ENCODE measurements at regions not wholly inside any gene's neighbourhood (a gene's known extent, or its start where the extent isn't known, plus 50 kb on each side); places are given as distances from the start of the nearest gene placed in this dataset.

DNA sequence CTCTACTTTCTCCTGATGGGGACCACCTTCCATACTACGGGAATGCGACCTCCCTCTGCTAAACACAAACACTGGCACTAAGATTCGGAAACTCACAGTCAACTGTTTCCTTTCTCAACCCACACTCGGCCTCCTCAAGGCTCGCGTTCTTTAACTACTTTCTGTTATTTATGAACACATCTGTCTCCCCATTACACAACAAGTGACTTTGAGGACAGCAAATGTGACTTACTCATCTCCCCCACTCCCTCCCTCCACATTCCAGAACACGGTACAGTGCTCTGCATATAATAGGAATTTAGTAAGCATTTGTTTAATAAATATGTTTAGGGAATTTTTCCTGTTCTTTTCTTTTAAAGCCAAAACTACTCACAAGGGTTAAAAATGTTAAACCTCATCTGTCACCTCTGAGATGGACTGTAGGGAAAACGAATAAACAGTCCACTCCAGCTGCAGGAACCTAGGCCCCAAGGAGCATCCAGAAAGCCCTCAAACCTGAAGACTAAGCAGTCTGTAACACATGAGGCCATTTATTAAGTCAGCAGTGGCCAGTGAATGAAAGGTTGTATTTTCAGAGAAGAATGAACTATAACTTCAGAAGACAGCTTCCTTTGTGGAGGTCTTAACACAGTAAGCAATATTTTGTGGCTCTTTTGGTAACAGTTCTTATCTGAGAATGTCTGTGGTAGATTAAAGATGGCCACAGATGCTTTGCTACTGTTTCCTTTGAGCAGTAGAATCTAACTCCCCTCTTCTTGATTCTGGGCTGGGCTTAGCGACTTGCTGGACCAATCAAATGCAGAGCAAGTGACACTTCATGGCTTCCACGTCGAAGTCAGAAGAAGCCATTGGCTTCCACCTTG is 209.6 kb upstream of the DTNBP1 start:
- ATAC-seq (ENCODE audit: poor library complexity): no peak
- no peak for DNase-seq
- intact Hi-C loops (cut with DNase I): no loop called here

DNA sequence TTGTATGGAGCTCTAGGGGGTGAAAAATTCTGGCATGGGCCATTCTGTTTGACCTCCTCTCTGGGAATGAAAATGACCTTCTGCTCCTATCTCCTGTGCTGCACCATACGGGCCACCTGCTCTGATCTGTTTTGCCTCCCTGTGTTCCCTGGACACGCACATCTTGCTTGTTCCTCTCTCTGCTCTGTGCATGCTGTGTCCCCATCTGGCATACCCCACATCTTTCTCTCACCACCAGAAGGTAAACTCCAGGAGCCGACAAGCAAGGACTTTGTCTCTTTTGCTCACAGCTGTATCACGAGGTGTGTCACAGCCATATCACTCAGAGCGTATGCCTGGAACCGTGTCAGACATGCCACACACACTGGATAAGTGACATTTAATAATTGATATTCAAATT is 208.4 kb upstream of the DTNBP1 start:
- ATAC-seq (ENCODE audit: poor library complexity) (no peak), DNase-seq (no peak)
- intact Hi-C loops (cut with DNase I): no loop called here

DNA sequence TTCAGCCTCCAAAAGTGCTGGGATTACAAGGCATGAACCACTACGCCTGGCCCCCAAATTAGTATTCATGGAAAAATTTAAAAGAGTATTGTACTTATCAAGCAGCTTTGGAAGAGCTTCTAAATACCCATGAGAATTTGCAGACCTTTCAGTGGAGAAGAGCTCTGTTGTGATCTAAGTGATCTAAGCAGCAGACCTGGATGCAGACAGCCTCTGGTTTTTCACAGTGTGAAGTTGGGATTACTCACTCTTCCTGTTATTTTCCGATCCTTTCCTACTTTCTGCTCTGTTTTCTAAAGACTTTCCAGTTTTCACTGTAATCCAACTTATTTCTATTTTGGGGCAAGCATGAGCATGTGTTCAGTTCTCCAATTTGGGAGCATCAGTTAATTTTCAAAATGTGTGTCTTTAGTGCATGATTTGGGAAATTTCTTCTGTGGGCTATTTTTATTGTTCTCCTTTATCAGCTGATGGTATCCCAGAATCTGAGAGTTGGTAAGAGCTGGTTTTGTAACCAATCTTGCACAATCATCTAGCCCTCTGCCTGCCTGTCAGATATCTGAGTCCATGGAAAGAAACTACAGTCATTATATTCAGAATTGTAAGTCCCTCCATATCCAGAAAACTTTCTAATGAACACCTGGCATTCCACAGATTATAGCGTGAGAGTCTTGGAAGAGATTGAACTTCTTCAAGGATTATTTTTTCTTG is 207.7 kb upstream of the DTNBP1 start:
- DNase-seq (no peak), ATAC-seq (ENCODE audit: poor library complexity) (no peak)
- intact Hi-C loops (cut with DNase I): no loop called here

DNA sequence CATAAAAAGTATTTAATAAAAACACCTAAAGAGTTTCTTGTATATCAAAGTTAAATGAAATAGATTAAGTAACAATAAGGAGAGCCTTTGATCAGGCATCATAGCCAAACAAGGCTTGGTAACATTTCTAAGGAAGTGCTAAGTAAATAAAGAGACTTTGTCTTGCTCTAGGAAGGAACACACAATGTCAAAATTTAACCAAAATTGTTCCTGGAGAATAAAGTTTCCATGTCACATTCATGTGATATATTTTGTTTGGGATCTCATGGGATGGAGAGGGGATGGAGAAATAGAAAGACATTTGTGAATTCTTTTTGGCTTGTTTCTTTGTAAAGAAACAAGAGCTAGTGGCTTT is 201.9 kb upstream of the DTNBP1 start:
- intact Hi-C loops (cut with DNase I): no loop called here
- DNase-seq (no peak), ATAC-seq (ENCODE audit: poor library complexity) (no peak)

DNA sequence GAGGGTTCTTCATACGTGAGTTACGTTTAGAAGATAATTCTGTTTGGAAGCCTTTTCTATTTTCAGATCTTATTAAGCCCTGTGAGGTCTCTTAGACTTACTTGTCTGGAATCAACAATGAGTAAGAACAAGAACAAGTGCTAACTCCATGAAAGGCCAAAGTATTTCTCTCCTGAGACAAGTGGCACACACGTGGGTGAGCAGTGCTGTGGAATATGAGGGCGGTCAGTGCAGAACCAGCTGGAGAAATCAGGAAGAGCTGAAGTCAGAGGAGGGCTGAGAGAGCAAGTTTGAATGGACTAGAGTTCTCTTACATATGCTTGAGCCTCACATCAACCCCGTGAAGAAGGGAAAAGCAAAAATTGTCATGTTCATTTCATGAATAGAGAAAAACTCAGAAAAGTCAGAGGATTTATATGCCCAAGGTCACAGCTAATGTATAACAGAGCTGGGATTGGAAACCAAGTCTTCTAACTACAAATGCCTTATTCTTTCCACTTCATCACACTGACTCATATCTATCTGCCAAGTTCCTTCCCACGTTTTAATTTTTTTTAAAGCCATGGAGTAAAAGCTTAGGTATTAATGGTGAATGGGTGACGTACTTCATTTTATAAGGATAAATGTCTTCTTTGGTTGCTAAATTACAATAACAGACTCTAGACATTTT is 201.3 kb upstream of the DTNBP1 start:
- intact Hi-C loops (cut with DNase I): no loop called here
- no peak for DNase-seq
- ATAC-seq (ENCODE audit: poor library complexity): no peak

DNA sequence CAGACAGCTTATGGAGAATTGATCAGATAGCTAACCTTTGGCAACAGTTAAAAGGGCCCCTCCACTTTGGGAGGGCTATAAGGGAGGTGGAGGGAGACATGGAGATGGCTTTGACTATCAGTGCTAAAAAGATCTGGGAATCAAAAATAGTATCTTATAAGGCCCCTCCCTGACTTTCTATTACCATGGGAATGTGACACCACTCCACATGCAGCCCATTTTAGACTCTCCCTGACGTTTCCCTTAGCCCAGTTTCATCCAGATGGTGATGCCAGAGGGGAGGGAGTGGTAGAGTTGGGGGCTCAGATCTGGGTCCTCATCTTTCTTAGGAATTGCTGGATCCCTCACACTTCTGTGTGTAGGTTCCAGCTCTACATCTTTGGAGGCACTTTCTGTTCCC is 200.0 kb upstream of the DTNBP1 start:
- ATAC-seq (ENCODE audit: poor library complexity): no peak
- DNase-seq: no peak
- intact Hi-C loops (cut with DNase I): no loop called here

DNA sequence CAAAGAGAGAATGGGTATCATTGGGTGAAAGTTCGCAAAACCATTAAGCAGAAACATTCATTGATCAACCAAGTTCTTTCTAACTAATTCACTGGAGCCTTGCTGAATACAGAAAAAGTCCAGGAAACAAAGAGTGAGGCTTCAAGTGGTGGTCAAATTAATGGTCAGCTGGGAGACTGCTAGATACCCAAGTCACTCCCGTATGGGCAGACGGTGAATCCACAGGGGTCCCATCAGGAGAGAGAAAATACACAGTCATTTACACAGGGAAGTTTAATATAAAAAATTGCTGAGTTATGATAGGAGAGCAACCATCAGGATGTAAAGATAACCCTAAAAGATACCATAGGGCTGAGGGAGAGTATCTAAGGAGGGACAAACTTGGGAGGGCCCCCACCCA is 198.7 kb upstream of the DTNBP1 start:
- DNase-seq (no peak), ATAC-seq (ENCODE audit: poor library complexity) (no peak)
- intact Hi-C loops (cut with DNase I): no loop called here

DNA sequence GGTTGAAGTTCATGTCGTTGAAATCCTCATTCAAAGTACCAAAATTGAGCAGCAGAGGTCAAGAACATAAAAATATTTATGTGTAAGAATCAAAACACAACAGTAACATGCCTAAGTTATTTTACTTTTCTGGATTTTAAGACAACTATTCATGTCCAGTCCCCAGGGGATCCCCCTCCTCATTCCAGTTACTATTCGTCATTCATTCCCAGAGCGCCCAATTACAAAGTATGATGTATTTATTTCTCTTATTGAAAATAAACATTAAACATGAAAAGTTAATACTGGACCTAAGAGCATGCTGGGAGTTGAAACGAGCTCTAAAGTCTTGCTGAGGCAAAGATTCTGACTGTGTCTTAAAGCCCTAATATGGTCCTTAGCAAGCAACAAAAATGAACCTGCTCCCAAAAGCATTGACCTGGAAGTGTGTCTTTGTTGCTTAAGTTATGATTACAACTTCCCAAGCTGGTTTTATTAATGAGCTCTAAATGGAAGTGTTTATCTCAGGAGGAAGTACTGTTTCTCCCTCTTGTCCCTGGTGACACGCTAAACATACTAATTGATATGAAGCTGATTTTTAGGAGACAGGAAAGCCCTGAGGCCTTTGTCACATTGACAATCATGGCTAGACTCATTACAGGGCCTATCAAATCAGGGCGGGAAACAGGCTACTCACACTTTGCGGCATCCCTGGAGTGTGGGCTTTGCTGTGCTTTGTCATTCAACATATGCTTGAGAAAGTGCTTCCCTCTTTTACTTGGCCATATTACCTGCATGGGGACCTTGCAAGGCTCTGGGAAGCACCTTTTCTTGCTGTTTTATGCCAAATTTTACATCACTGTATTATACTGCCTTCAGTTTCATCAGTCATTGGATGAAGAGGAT is 192.2 kb upstream of the DTNBP1 start:
- intact Hi-C loops (cut with DNase I): no loop called here
- ATAC-seq (ENCODE audit: poor library complexity): no peak
- no peak for DNase-seq

DNA sequence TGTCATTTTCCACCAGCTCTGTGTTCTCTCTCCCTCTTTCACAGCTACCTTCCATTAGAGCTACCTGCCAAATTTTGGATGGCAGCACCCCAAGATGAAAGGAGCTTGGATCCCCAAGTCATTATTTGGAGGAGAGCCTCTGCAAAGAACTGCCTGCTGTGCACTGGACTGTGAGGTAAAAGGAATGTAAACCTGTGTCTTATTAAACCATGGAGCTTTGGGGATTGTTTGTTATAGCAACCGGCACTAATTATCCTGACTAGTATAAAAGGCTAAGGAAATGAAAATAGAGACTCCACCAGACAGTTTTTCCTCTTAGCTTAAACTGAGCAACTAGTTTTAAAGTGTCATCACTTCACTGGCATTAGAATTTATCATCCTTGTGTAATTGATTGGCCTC is 191.6 kb upstream of the DTNBP1 start:
- ATAC-seq (ENCODE audit: poor library complexity) (no peak), DNase-seq (no peak)
- intact Hi-C loops (cut with DNase I): no loop called here

DNA sequence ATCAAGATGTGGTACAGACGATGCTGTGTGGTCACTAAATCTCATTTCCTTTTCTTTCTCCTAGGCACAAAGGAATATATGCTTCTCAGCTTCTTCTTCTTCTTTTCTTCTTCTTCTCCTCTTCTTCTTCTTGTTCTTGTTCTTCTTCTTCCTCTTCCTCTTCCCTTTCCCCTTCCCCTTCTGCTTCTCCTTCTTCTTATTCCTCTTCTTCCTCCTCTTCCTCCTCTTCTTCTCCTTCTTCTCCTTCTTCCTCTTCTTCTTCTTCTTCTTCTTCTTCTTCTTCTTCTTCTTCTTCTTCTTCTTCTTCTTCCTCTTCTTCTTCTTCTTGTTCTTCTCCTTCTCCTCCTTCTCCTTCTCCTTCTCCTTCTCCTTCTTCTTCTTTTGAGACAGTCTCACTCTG is 190.4 kb upstream of the DTNBP1 start:
- intact Hi-C loops (cut with DNase I): no loop called here
- DNase-seq: no peak
- no peak for ATAC-seq (ENCODE audit: poor library complexity)

DNA sequence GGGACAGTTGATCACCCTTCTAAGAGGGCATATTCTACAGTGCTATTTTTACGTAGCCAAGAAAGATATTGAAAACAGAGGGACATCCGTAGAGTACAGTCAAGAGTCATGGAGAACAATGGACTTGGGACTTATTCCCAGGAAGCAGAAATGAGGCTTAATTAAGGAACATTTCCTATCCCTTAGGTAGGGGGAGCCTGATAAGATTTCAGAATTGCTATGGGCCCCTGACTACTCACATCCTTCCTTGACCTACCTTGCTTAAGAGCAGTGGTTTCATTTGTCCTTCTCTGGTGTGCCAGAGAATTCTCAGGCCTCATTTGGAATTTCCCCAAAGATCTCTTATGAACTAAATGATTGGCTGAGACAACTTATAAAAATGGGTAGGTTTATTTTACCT is 189.5 kb upstream of the DTNBP1 start:
- intact Hi-C loops (cut with DNase I): no loop called here
- no peak for DNase-seq
- no peak for ATAC-seq (ENCODE audit: poor library complexity)

DNA sequence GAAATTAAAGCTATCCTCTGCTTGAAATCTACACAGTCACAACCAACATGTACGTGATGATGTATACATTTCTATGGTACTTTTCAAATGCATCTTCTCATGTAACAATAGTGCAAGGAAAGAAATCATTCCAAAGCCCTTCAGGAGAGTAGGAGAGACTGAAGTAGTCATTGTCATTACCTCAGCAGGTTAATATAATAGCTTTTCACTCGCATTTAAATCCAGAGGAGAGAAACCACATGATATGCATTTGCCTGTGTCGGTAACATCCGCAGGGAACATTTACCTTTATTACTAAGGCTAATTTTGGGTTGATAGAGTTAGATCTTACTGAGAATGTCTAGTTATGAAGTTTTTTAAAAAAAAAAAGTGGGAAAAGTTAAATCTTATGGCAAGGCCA is 186.6 kb upstream of the DTNBP1 start:
- DNase-seq (no peak), ATAC-seq (ENCODE audit: poor library complexity) (no peak)
- intact Hi-C loops (cut with DNase I): no loop called here

DNA sequence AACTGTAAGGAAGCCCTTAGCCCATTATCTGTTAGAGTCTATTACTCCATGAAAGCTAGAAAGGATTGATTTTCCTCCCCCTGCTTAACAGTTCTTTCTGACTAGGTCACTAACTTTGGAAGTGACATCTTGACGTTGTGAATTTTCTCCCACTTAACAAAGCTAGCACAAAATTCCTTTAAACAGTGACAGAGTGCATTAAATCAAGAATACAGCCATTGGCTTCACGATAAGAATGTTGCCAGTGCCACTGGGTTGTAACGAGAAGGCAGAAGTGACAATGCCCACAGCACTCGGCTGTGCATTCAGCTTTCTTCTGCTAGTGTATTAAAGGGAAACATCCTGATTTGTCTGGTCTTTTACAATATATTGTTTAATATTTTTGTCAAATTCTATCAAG is 182.7 kb upstream of the DTNBP1 start:
- no peak for DNase-seq
- intact Hi-C loops (cut with DNase I): no loop called here
- no peak for ATAC-seq (ENCODE audit: poor library complexity)

DNA sequence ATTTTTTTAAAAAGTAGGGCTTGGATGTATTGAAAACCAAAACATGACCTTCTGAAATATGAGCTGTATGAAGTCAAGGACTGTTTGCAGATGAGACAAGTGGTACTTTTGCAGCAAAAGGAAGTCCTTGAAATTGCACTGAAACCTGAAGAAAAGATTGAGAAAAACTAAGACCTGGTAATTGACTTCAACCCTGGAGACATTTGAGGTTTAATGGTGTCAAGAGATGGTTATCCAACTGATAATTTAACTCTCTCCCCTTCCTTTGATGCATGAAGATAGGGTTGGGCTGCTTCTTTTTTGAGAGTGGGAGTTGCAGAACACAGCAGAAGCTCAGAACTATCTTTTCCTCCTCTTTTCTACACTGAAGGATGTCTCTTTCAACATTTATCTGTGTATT is 180.9 kb upstream of the DTNBP1 start:
- DNase-seq (no peak), ATAC-seq (ENCODE audit: poor library complexity) (no peak)
- intact Hi-C loops (cut with DNase I): no loop called here

DNA sequence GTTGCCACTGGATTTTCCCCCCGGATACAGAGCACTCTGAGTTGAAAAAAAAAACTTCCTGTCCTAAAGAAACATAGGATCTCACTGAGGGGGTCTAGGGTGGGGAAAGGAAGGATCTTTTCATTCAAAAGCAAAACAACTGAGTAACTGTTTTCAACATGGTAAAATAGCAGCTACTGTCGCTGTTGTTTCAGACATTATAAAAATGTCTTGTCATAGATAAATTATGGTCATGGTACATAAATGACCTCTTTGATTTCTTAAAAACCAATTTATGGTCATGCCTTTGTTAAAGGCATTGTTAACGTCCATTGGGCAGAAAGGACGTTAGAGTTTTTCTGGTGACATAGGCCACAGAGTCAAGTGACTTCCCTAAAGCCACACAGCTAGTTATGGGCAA is 180.4 kb upstream of the DTNBP1 start:
- DNase-seq (no peak), ATAC-seq (ENCODE audit: poor library complexity) (no peak)
- intact Hi-C loops (cut with DNase I): no loop called here

DNA sequence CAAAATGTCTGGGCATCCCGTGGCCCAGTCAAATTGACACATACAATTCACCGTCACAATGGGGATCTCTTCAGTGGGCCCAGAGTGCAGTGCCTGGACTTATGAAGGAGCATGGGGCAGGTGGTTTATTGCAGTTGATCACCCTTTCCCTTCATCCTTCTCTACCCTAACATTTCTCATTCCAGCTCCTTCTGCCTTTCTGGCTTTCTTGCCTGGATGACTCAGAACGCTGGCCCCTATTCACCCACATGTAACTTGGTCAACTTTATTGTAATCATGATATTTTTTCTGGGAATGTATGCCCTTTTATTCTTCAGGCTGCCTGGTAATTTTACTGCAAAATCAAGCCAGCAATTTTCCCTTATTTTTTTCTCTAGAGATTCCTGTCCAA is 179.9 kb upstream of the DTNBP1 start:
- intact Hi-C loops (cut with DNase I): no loop called here
- DNase-seq (no peak), ATAC-seq (ENCODE audit: poor library complexity) (peak; percentile 80)

DNA sequence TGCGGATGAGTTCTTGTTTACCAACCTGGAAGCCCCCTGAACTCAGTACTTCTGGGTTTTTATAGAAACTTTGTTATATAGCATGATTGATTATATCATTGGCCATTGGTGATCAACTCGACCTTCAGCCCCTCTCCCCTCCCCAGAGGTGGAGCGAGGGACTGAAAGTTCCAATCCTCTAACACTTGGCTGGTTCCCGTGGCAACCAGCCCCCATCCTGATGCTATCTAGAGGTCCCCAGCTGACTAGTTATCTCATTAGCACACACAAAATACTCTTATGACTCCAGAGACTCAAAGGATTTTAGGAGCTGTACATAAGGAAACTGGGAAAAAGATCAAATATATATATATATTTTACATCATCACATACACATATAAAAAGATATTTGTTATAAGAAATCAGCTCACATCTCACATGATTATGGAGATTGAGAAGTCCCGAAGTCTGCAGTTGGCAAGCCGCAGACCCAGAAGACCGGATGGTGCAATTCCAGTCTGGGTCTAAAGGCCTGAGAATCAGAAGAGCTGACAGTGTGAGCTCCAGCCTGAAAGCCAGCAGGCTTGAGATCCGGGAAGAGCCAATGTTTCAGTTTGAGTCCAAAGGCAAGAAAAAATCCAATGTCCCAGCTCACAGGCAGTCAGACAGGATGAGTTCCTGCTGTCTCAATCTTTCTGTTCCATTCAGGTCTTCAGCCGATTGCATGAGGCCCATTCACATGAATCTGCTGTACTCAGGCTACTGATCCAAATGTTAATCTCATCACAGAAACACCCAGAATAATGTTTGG is 179.3 kb upstream of the DTNBP1 start:
- DNase-seq: peak; percentile 58
- intact Hi-C loops (cut with DNase I): no loop called here
- peak; percentile 89 for ATAC-seq (ENCODE audit: poor library complexity)

DNA sequence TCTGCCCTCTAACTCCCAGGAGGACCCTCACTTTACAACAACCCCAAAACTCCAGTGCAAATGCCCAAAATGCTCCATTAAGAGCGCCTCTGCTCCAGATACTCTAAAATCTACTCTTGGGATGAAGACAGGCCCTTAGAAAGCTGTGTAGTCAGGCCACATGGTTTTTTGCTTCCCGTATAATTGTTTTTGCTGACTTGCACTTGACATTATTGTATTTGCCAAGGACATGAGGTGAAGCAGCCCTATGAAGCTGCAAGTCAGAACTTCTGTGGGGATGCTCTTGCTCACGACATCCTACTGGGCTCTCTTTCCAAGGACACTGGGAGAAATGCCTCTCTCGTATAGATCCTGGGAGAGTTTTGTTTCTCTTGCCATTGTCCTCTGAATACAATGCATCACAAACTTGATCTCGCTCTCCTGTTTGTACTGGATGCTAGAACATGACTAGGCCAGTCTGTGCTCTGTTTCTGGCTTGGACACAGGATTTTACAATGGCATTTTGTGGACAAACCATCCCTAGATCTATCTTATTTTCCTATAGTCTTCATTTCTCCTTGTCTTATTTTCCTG is 177.2 kb upstream of the DTNBP1 start:
- DNase-seq (no peak), ATAC-seq (ENCODE audit: poor library complexity) (no peak)
- intact Hi-C loops (cut with DNase I): no loop called here
